ENCODE measurements at regions not wholly inside any gene's neighbourhood (a gene's known extent, or its start where the extent isn't known, plus 50 kb on each side); places are given as distances from the start of the nearest gene placed in this dataset.

GRCh38 chr13:84670245-84670644 is 788.0 kb upstream of the SLITRK1 start:
- ATAC-seq (no peak), DNase-seq (ENCODE audit: low spot score) (no peak)
- H3K36me3 Mint-ChIP-seq (ENCODE audit: low read depth): no peaks in the 10 kb centered on the region
- no peak overlapping the region for H3K27ac Mint-ChIP-seq
- no peaks in the 10 kb centered on the region for H3K9me3 Mint-ChIP-seq
- no peak overlapping the region for H3K4me2 ChIP-seq
- H3K9me2 ChIP-seq (ENCODE audit: insufficient read depth): no peaks in the 10 kb centered on the region
- H3K27ac ChIP-seq (ENCODE audit: low read depth): no peak overlapping the region
- H3K27me3 ChIP-seq (ENCODE audit: insufficient read depth): no peaks in the 10 kb centered on the region
- no peaks in the 10 kb centered on the region for H3F3A ChIP-seq (replicated peaks; ENCODE audit: low read depth)
- no peaks in the 10 kb centered on the region for H3K36me3 ChIP-seq (ENCODE audit: insufficient read depth)
- no peaks in the 10 kb centered on the region for H3K27me3 Mint-ChIP-seq (ENCODE audit: insufficient read depth, low read depth, poor library complexity)
- no peak overlapping the region for H2AFZ ChIP-seq
- H3K79me2 ChIP-seq (replicated peaks; ENCODE audit: insufficient read depth): no peaks in the 10 kb centered on the region
- H4K20me1 ChIP-seq (replicated peaks; ENCODE audit: insufficient read depth): no peaks in the 10 kb centered on the region
- H3K4me3 Mint-ChIP-seq: no peak overlapping the region
- no peak for TF ChIP-seq ZNF114 (CRISPR knock-in tag; IDR thresholded peaks at IDR 0.05)
- peak; percentile 76 for TF ChIP-seq REST (IDR thresholded peaks at IDR 0.05; ENCODE audit: unreplicated experiment)
- no peak for TF ChIP-seq EZH2 (IDR thresholded peaks at IDR 0.05; ENCODE audit: low read depth, unreplicated experiment)
- no peak for TF ChIP-seq STAT1 (IDR thresholded peaks at IDR 0.05; ENCODE audit: unreplicated experiment)
- no peak for TF ChIP-seq ZNF331 (CRISPR knock-in tag; IDR thresholded peaks at IDR 0.05; ENCODE audit: low read depth)
- peaks cover 2% of the 10 kb centered on the region; the same call in 1 of the 2 replicates for H3K4me1 ChIP-seq (ENCODE audit: insufficient read depth)
- H3K4me3 ChIP-seq: no peak overlapping the region
- peaks cover 11% of the 10 kb centered on the region; the same call in 2 of the 3 replicates for H3K4me1 Mint-ChIP-seq

- H3K4me1 ChIP-seq (ENCODE audit: insufficient read depth): peaks cover 2% of the 10 kb centered on the region; the same call in 1 of the 2 replicates
- H3K36me3 ChIP-seq (ENCODE audit: insufficient read depth): no peaks in the 10 kb centered on the region
- Mint-ChIP-seq H3K9me3 (no peaks in the 10 kb centered on the region; the same call in 2 of the 3 replicates), H3K27me3 (ENCODE audit: insufficient read depth, low read depth, poor library complexity) (no peaks in the 10 kb centered on the region), H3K27ac (no peak overlapping the region), H3K4me3 (no peak overlapping the region), H3K36me3 (ENCODE audit: low read depth) (no peaks in the 10 kb centered on the region), H3K4me1 (peaks cover 8% of the 10 kb centered on the region; the same call in 2 of the 3 replicates)
- no peaks in the 10 kb centered on the region for H3K27me3 ChIP-seq (ENCODE audit: insufficient read depth)
- no peak overlapping the region; the same call in 1 of the 2 replicates for H2AFZ ChIP-seq
- DNase-seq (ENCODE audit: low spot score): no peak
- H3K4me3 ChIP-seq: no peak overlapping the region
- H3K79me2 ChIP-seq (replicated peaks; ENCODE audit: insufficient read depth): no peaks in the 10 kb centered on the region
- no peak for ATAC-seq
- no peak overlapping the region for H3K27ac ChIP-seq (ENCODE audit: low read depth)
- H3K9me2 ChIP-seq (ENCODE audit: insufficient read depth): no peaks in the 10 kb centered on the region
- H3K4me2 ChIP-seq: no peak overlapping the region
- H3F3A ChIP-seq (replicated peaks; ENCODE audit: low read depth): no peaks in the 10 kb centered on the region
- no peaks in the 10 kb centered on the region for H4K20me1 ChIP-seq (replicated peaks; ENCODE audit: insufficient read depth)
- TF ChIP-seq NANOG (IDR thresholded peaks at IDR 0.05; ENCODE audit: borderline replicate concordance) (no peak), CREB1 (CRISPR knock-in tag; IDR thresholded peaks at IDR 0.05; ENCODE audit: low read depth) (no peak), EZH2phosphoT487 (IDR thresholded peaks at IDR 0.05; ENCODE audit: unreplicated experiment) (no peak), ZNF462 (CRISPR knock-in tag; IDR thresholded peaks at IDR 0.05) (no peak), REST (IDR thresholded peaks at IDR 0.05; ENCODE audit: unreplicated experiment) (no peak)
Observed at GRCh38 chr13:84668637-84669036, 786.4 kb upstream of the SLITRK1 start.
